KG1 (cell line): ENCODE measurements at regions not wholly inside any gene's neighbourhood (a gene's known extent, or its start where the extent isn't known, plus 50 kb on each side); places are given as distances from the start of the nearest gene placed in this dataset.

Source experiments
- DNase-seq: peaks from one replicate; lab custom pipeline; 2025; lab: John Stamatoyannopoulos, UW

DNA sequence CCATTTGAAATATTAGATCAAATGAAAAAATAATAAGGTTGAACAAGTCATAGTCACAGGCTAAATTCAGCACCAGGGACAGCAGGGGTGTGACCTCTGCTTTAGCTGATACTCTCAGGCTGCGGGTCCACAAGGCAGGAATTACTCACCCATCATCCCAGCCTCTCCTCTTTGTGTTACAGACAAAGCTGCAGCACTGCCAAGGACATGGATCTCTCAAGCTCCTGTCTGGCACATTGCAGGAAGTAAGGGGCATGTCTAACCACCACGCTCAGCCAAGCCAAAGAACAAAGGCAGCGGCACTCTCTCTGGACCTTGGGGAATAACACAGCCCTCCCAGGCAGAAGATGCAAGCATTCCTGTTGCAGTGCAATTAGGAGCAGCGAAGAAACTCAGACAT, 783.8 kb downstream of the VRK1 start:
- DNase-seq, result no peak

DNA sequence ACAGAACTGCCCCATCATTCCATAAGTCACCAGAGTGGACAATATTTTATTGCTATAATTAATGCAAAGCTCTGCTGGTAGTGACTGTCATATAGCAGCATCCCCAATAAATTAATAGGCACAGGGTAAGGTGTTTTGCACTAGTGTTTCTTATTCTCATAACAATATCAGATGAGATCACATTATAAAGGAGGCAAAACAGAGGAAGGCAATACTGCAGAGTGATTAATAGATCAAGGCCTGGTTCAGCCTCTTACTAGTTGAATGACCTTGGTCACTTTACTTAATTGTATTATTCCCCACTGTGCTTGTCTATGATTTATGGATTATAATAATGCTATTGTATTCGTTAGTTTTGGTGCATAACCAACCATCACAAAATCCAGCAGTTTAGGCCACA, 784.8 kb downstream of the VRK1 start:
- no peak for DNase-seq

DNA sequence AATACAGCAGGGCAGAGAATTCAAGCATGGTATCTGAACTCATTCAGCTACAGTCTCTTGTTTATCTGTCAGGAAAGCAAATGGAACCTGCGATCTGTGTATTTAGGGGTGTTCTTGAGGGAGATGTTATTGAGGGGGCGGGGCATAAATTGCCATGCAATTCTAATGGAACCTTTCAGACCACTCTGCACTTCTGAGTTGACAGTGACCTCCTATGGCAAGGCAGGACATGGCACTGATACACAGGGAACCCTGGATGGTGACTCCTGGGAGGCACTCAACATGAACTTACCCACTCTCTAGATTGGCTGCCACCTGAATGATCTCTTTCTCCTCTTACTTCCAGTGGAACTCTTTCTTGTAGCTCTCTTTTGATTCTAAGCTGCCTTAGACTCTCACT, 787.3 kb downstream of the VRK1 start:
- DNase-seq, result no peak

DNA sequence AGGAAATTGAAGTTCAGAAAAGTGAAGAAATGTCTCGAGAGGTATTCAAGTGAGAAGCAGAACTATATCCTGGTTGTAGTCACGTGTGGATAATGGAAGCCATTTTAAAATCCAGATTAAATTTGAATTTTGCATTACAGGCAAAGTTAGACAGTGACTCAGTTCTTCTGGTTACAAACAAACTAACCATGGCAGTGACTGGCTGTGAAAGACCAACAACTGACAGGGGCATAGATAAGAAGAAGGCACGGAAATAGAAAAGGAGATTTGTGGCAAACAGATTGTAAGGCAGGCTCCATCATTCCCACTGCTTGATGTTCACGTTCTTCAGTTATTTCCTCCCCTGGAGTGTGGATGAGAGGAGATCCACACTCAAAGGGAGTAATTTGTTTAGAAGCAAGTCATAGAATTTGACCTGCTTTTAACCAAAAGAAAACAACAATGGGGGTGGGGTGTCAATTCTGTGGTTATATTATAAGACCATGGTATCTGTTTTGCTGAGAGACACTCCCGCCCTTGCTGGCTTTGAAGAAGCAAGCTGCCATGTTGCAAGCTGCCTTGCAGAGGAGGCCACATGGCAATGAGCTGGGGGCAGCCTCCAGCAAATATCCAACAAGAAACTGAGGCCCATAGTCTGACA, 795.3 kb downstream of the VRK1 start:
- no peak for DNase-seq

DNA sequence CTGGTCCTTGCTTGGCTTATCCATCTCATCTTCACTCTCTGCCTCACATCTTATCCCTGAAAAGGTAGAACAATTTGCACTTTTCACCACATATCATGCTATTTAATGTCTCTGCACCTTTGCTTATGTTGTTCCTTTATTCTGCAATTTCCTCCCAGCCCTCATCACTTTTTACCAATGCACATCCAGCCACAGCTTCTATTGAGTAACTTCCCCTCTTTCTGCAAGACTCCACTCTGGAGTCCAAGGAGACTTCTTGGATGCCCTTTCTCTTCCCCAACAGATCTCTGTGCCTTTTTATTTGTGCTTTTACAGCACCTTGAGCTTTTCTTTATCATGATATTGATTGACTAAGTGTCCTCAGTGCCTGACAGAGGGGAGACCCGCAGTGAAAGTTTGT, 797.1 kb downstream of the VRK1 start:
- DNase-seq, result no peak

DNA sequence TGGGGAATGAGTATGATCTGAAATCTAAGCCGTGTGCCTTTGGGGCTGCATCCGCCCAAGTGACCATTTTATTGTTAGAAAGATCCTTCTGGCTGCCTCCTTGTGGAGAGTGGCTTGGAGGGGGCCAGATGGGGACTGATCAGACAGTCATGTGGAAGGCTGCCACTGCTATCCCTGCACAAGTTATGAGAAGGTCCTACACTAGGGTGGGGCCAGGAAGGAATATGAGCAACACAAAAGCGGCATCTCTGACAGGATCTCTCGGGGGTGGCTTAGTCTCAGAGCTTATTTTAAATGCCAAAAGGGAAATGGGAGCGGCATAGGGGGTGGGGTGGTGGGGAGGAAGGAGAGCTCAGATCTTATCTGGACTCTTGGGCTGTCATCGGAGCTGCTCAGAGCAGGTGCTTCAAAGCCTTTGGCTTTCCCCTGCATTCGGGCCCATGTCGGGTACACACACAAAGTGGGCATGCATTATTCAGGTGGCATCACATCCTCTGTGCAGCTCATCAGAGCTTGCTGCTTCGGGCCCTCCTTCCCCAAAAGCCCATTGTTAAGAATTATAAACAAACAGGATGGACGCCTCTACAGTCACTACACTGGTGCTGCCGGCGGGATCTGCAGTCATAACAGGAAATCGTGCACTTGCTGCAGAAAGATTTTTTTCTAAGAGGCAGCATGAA, 805.4 kb downstream of the VRK1 start:
- DNase-seq, result no peak

DNA sequence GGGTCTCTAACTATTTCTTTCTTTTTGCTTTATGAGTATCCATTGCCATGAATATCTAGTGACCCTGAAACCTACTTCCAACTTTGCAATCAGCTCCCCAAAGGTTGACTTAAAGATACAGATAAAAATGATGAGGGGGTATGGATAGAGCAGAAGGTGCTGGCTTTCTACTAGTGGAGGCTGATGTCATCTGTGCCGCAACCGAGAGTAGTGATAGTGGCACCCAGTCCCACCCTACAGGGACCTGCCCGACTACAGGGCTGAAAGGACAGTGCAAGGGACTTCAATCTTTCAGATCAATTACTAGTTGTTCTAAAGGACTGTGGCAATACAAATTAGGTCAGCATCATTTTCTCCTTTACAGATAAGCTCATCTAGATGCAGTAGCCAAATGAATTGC, 806.0 kb downstream of the VRK1 start:
- no peak for DNase-seq

DNA sequence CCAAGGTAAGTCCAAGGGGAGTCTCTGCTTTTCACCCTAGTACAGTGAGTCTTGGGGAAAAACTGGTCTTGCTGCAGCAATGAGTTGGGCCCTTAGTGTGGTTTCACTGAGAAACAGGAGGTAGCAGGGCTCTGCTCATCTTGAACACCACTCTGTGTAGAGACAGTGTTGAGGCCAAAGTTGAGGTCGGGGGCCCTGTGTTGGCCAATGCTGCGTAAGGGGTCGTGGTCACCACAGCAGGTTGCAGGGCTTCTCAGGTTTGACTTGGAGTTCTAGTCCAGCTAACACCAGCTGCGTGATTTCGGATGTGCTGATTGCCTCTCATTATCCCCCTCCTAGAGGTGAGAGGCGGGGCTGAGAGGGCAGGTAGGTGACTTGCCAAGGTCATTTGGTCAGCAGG, 807.5 kb downstream of the VRK1 start:
- DNase-seq, result no peak

DNA sequence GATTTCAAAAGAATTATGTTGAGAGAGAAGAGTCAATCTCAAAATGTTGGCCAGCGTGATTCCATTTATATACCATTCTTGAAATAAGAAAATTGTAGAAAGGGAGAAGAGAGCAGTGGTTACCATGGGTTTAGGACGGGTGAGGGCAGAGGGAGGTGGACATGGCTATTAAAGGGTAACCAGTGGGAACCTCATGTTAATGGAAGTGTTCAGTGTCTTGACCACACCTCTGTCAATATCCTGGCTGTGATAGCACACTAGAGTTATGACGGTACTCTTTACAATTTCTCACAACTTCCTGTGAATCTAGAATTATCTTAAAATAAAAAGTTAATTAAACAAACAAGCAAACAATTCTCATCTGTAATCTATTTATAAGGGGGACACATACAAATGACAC, 821.2 kb downstream of the VRK1 start:
- DNase-seq, result no peak

DNA sequence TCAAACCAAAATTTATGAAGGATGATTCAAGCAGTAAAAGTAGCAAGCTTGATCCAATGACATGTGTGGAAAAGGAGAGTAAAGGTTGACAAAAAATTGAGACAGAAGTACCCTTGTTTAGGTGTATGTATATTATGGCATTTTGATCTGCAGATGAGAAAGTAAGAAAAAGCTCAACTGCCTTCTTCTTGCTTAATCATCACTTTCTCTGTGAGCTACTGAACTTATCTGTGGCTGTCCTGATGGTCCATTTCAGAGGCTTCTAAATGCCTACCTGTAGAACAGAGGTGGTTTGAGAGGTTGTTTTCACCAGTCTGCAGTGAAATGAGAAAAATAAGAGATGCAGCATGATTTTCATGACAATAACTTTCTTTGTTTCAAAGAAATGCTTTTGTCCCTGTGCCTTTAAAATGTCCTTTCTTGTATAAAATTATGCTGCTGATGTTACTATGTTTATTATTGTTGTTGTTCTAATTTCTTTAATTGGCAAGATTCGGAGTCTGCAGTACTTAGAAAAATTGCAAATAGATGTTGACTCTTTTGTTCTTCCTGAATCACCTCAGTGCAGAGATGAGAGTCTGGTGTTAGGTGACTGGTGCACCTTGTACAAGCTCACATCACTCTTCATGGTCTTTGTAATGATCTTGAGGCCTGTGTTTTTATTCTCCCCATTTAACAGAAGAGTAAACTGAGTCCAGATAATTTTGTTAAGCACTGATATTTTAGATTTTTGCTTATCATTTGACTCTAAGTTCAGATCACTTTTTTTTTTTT, 821.9 kb downstream of the VRK1 start:
- DNase-seq, result no peak

DNA sequence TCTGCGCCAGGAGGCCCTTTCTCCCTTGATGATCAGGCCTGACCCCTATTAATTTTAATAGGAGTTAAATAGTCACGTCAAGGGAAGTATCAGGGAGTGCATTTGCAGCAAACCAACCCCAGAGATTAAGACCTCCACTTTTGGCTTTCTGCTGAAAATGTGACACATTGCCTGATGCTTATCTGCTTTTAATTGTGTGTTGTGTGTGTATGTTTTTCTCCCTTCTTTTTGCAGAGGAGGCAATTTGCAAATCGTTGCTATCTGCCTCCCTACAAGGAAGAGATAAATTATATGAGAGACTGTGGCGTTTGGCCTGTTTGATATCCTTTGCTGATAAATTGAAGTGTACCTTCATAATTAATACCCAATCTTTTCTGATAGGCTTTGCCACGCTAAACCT, 822.9 kb downstream of the VRK1 start:
- no peak for DNase-seq

DNA sequence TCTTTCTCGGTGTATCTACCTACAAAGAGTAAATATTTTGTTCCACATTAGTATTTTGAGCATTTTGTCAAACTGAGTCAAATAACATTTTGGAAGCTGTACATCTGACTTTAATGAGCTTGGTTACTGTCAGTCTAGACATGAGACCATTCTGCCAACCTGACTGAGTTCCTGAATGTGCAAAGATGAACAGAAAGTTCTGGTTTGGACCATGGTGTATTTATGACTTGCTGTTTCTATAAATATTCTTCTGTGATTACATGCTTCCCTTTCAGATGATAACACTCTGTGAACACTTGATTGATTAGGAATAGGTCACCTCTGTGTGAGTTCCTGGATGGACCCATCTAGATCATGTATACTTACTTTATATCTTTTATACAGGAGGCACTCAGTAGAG, 827.8 kb downstream of the VRK1 start:
- no peak for DNase-seq

DNA sequence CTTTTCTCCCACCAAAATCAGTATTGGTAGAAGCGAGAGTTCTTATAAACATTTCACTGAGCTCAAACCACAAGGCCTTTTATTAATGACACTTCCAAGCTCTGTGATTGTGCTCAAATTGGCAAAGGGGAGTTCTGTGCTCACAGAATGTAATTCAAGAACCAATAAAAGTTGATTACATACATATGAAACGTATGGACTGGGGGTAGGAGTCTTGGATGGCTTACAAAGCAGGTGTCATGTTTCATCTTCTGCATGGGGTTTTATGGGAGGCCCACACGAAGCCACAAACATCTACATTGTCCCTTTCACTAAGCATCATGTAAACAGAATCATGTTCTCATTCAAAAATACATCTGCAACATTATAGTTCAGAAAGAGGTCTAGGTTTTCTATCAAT, 828.3 kb downstream of the VRK1 start:
- no peak for DNase-seq

DNA sequence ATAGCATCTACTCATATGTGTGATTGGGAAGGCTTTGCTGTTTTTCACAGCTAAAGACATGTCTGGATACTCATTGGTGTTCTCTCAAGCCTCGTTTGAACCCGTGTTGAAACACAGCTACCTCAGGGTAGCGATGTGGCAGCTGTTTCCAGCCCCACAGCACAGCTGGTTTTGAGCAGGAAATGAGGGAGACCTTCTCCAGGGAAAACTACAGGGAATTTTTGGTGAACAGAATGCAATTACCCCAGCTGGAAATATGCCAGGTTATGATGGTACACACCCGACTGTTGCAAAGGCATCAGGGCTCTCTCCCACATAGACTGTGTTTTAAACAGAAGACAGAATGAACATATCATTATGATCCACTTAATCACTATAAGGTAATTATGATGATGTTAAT, 828.9 kb downstream of the VRK1 start:
- DNase-seq, result no peak

DNA sequence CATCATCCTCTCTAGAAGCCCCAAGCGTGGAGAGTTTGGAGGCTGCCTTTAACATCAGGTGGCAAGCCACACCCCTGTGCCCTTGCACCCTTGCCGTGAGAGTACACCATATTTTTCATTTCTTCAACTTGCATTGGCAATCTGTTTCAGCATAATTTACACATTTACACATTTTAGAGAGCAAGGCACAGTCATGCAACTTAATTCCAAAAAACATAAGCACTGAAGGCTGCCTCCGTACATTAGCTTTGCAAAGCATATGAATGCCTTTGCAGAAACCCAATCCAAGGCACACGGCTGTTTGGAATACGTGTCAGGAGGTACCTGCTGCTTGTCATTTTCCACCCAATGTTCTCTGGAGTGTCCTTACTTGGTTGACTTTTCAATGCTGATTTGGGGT, 833.1 kb downstream of the VRK1 start:
- no peak for DNase-seq

DNA sequence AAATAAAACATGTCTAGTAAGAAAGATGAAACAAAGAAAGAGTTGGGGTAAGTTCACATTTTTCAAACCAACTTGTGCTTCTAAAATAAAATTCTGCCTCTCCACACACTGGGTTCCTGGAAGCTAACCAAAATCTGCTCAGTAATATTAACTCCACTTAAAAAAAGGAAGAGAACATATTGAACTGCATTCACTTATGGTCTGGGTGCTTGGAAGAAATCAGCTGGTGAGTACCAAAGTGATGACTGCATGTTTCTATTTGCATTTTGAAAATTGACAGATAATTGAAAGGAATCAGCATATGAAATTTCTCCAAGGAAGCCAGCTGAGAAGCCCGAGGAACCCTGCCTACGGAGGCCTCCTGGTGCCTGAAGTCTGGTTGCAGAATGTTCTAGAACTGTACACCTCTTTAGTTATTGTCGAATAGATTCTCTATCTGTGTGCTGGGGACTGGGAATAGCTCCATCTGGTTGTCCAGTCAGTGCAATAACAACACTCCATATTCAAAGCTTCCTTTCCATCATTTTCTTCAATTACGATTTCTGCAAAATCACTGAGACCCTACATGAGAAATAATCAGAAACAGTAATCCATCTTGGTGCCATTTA, 836.1 kb downstream of the VRK1 start:
- no peak for DNase-seq

DNA sequence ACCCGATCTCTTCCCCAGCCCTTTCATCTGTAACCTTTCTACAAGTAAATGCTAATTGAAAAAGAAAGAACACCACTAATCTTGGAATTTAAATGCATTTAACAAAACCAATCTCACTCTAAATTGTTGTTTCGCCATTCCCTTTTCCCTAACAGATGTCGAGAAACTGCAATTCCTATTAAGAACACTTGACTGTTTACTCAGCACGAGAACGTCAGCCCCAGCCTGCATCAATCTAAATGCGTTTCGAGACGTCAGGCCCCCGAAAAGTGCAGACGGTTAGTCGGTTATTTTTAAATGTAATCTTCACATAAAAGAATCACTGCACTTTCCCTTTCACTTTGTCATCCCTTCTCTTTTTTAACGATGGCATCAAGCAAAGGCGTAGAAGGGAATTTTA, 837.6 kb downstream of the VRK1 start:
- no peak for DNase-seq

DNA sequence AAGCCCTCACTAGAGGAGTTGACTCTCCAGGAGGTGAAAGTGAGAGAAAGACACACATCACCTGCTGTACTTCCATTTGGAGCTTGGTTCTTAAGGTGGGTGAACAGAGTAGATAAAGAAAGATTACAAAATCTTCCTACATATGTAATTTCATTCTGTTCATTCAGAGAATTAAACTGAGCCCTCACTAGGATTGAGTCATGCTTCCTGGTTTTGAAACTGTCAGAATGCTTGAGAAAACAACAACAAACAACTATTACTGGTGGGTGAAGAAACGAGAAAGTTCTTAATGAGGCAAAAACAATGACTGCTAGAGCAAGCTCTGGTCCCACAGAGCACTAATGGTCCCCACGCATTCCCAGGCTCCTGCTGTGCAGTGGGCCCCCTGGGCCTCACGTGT, 841.7 kb downstream of the VRK1 start:
- DNase-seq, result no peak

DNA sequence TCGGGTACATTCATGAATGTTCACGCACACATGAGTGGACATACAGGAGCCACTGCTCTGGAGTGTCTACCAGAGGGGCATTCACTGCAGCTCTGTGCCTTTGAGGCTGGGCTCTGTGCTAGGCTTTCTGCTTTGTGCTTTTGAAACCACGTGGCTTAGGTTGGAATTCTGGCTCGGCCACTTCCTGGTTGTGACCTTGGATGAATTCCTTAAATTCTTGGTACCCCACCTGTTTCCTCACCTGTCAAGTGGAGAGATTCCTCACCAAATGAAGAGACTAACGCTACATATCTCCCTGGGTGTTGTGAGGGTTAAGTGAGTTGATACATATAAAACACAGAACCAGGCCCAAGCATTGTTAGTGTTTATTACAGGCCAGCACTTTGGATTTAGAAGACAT, 842.8 kb downstream of the VRK1 start:
- DNase-seq, result no peak

DNA sequence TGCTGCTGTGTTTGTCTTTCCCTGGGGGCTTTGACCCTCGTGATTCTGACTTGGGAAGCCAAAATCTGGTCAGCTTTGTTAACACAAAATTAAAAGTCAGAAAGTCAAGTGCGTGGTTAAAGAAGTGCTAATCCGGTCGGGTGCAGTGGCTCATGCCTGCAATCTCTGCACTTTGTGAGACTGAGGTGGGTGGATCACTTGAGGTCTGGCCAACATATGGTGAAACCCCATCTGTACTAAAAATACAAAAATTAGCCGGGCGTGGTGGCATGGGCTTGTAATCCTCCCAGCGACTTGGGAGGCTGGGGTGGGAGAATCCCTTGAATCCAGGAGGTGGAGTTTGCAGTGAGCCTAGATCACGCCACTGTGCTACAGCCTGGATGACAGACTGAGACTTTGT, 844.6 kb downstream of the VRK1 start:
- DNase-seq, result no peak

DNA sequence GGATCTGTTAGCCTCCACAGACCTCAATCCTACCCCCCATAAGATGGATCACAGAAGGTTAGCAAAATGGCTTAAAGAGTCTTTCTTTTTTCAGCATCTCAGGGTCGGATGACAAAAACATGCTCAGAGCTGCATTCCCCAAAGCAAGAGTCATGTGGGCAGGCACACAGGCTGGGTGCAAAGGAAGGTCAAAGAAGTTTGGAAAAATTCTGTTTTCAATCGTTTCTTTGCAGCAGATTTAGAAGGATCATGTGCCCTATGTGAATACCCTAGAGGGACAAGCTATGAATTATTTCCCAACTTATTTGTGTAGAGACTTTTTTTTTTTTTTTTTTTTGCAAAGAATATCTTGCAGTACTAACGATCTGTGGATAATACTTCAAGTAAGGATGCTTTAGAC, 845.4 kb downstream of the VRK1 start:
- DNase-seq, result no peak

DNA sequence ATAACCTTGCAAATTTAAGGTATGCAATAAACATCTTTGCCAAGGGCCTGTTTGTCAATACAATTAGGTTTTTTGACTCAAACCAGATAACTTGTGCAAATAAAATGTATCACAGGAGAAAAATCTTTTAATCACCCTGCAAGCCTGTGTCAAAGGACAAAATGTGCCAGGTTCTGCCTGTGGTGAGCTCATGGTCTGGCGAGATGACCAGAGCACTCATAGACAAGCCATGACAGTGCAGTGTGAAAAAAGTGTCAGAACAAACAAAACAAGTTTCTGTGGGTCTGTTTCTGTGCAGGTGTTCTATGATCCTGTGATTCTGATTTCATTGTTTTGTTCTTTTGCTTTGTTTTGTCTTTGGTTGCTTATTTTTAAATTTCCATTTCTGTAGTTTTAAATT, 847.2 kb downstream of the VRK1 start:
- DNase-seq, result no peak

DNA sequence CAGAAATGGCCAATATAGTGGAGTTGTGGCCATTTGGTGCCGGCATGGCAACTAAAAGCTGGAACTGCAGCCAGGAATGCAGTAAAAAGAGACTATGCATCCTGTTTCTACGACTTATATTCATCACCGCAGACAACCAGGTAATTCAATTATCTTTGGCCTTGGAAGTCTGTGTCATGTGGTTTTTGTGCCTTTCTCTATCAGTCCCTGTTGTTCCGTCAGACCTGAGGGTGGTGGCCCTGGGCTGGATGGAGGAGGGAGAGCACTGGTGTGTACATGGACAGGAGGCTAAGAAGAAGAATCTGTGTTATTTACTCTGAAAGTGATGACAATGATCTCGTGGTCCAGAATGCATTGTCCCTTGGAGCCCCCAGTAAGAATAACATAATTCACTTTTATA, 852.6 kb downstream of the VRK1 start:
- no peak for DNase-seq
